Activated CD4-positive, alpha-beta memory T cell treated with anti-CD3 and anti-CD28 coated beads for 36 hours (primary cell): ENCODE measurements at regions not wholly inside any gene's neighbourhood (a gene's known extent, or its start where the extent isn't known, plus 50 kb on each side); places are given as distances from the start of the nearest gene placed in this dataset.
"Not testable (repeated sequence)": the region's sequence is repeated elsewhere in the genome, so short reads cannot be mapped to it uniquely, and the experiment has no call there.

Experiments
- CTCF ChIA-PET: fragments of 350-600 bp; sonication (Branson Sonifier 250); formaldehyde crosslinking; loops from one replicate; lab custom pipeline; 2021; ENCODE audit warnings: antibody characterized with exemption, inconsistent platforms; lab: Charles Lee
- POLR2A ChIA-PET: fragments of 350-600 bp; sonication (Branson Sonifier 250); formaldehyde crosslinking; loops from one replicate; lab custom pipeline; 2021; ENCODE audit warnings: antibody characterized with exemption; lab: Charles Lee
- DNase-seq: peaks from one replicate; pipeline ENCODE4 v3.0.0-alpha.2; 2020
- H3K27ac Mint-ChIP-seq: one replicate; pipeline ENCODE4 v1.8.0; 2021; ENCODE audit warnings: mixed read lengths
- H3K27me3 Mint-ChIP-seq: one replicate; pipeline ENCODE4 v1.8.0; 2021; ENCODE audit warnings: mixed read lengths
- H3K36me3 Mint-ChIP-seq: one replicate; pipeline ENCODE4 v1.8.0; 2021; ENCODE audit warnings: mixed read lengths
- H3K4me1 Mint-ChIP-seq: one replicate; pipeline ENCODE4 v1.8.0; 2021; ENCODE audit warnings: low read depth, mixed read lengths
- H3K4me3 Mint-ChIP-seq: one replicate; pipeline ENCODE4 v1.8.0; 2021; ENCODE audit warnings: mild to moderate bottlenecking, mixed read lengths
- H3K9me3 Mint-ChIP-seq: one replicate; pipeline ENCODE4 v1.8.0; 2021; ENCODE audit warnings: mixed read lengths
- intact Hi-C: fragments of 100-400 bp; cut with micrococcal nuclease; formaldehyde crosslinking; loops from one replicate; pipeline ENCODE4 v1.15.1; 2023

- H3K36me3 Mint-ChIP-seq, H3K27ac Mint-ChIP-seq, DNase-seq, intact Hi-C loops, H3K9me3 Mint-ChIP-seq, H3K4me1 Mint-ChIP-seq, H3K4me3 Mint-ChIP-seq, POLR2A ChIA-PET, CTCF ChIA-PET, H3K27me3 Mint-ChIP-seq: not testable (repeated sequence)
These were observed 590.8 kb upstream of the MDGA2 start for GRCh38 chr14:48266201-48266600.

- Mint-ChIP-seq H3K4me1 (no peaks in the 10 kb centered on the region), H3K36me3 (no peaks in the 10 kb centered on the region), H3K9me3 (peaks cover 9% of the 10 kb centered on the region), H3K27me3 (no peaks in the 10 kb centered on the region), H3K27ac (no peak overlapping the region), H3K4me3 (no peak overlapping the region)
- ChIA-PET CTCF (no interaction called here), POLR2A (no interaction called here)
- intact Hi-C loops = no loop called here
- no peak for DNase-seq
These were observed 586.0 kb upstream of the MDGA2 start for GRCh38 chr14:48261436-48261835.

GRCh38 chr14:48260394-48261295 is 585.2 kb upstream of the MDGA2 start:
- H3K27ac Mint-ChIP-seq, DNase-seq, POLR2A ChIA-PET, H3K36me3 Mint-ChIP-seq, H3K27me3 Mint-ChIP-seq, H3K4me1 Mint-ChIP-seq, intact Hi-C loops, H3K4me3 Mint-ChIP-seq, CTCF ChIA-PET, H3K9me3 Mint-ChIP-seq: not testable (repeated sequence)

GRCh38 chr14:48259876-48260275 is 584.5 kb upstream of the MDGA2 start:
- H3K4me1 Mint-ChIP-seq, H3K9me3 Mint-ChIP-seq, CTCF ChIA-PET, DNase-seq, H3K27ac Mint-ChIP-seq, POLR2A ChIA-PET, H3K4me3 Mint-ChIP-seq, intact Hi-C loops, H3K36me3 Mint-ChIP-seq, H3K27me3 Mint-ChIP-seq: not testable (repeated sequence)

GRCh38 chr14:48259232-48259631 is 583.8 kb upstream of the MDGA2 start:
- peaks cover 12% of the 10 kb centered on the region for H3K9me3 Mint-ChIP-seq
- CTCF ChIA-PET, H3K27ac Mint-ChIP-seq, H3K36me3 Mint-ChIP-seq, intact Hi-C loops, H3K27me3 Mint-ChIP-seq, DNase-seq, H3K4me3 Mint-ChIP-seq, H3K4me1 Mint-ChIP-seq, POLR2A ChIA-PET: not testable (repeated sequence)

- H3K36me3 Mint-ChIP-seq, CTCF ChIA-PET, H3K4me3 Mint-ChIP-seq, H3K27me3 Mint-ChIP-seq, intact Hi-C loops, POLR2A ChIA-PET, H3K27ac Mint-ChIP-seq, DNase-seq, H3K4me1 Mint-ChIP-seq: not testable (repeated sequence)
- peaks cover 12% of the 10 kb centered on the region for H3K9me3 Mint-ChIP-seq
These were observed 583.3 kb upstream of the MDGA2 start for GRCh38 chr14:48258703-48259102.

DNA sequence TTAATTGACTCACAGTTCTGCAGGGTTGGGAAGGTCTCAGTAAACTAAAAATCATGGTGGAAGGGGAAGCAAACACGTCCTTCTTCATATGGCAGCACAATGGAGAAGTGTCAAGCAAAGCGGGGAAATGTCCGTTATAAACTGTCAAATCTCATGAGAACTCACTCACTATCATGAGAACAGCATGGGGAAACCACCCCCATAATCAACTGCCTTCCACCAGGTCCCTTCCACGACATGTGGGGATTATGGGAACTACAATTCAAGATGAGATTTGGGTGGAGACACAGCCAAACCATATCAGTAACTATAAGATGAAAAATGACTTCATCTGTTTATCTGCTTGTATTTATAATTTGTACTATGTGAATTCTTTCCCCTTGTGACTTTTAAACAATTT is 577.6 kb upstream of the MDGA2 start:
- H3K27ac Mint-ChIP-seq = no peak overlapping the region

GRCh38 chr14:48251290-48251689 is 575.9 kb upstream of the MDGA2 start:
- ChIA-PET CTCF (no interaction called here), POLR2A (no interaction called here)
- Mint-ChIP-seq H3K36me3 (no peaks in the 10 kb centered on the region), H3K27ac (no peak overlapping the region), H3K27me3 (no peaks in the 10 kb centered on the region), H3K4me1 (no peaks in the 10 kb centered on the region), H3K9me3 (peaks cover 3% of the 10 kb centered on the region), H3K4me3 (no peak overlapping the region)
- intact Hi-C loops = no loop called here
- no peak for DNase-seq

More for the DNA sequence above, 577.6 kb upstream of the MDGA2 start:
- ChIA-PET POLR2A (no interaction called here), CTCF (no interaction called here)
- Mint-ChIP-seq H3K9me3 (peaks cover 3% of the 10 kb centered on the region), H3K4me1 (no peaks in the 10 kb centered on the region), H3K36me3 (no peaks in the 10 kb centered on the region), H3K27me3 (no peaks in the 10 kb centered on the region), H3K4me3 (no peak overlapping the region)
- DNase-seq = no peak
- intact Hi-C loops = no loop called here

DNA sequence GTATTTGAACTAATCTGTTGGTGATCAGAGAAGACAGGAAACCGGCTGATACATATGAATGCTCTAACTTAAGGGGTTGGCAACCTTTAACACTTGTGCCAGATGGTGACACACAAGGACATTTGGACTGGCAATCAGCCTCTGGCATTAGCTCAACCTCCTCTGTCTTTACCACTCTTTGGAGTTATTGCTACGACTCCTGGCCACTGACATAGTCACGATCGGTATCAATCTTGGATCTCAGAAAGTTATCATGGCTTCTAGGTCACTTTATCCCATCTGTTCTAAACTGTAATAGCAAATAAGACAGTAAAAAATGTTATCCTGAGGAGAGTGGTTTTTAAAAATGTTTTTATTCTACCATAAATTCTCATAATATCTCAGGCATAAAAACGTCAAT is 575.2 kb upstream of the MDGA2 start:
- Mint-ChIP-seq H3K4me1 (no peaks in the 10 kb centered on the region), H3K27me3 (no peaks in the 10 kb centered on the region), H3K9me3 (peaks cover 3% of the 10 kb centered on the region), H3K27ac (no peak overlapping the region), H3K36me3 (no peaks in the 10 kb centered on the region), H3K4me3 (no peak overlapping the region)
- CTCF ChIA-PET = no interaction called here
- DNase-seq = no peak
- intact Hi-C loops = no loop called here
- POLR2A ChIA-PET = no interaction called here

GRCh38 chr14:48247977-48248376 is 572.6 kb upstream of the MDGA2 start:
- no peaks in the 10 kb centered on the region for H3K27me3 Mint-ChIP-seq
- ChIA-PET POLR2A (no interaction called here), CTCF (no interaction called here)
- H3K9me3 Mint-ChIP-seq = peaks cover under 1% of the 10 kb centered on the region
- intact Hi-C loops = no loop called here
- H3K36me3 Mint-ChIP-seq = no peaks in the 10 kb centered on the region
- no peak overlapping the region for H3K4me3 Mint-ChIP-seq
- H3K4me1 Mint-ChIP-seq = no peaks in the 10 kb centered on the region
- H3K27ac Mint-ChIP-seq = no peak overlapping the region
- no peak for DNase-seq

- POLR2A ChIA-PET = no interaction called here
- H3K4me3 Mint-ChIP-seq = no peak overlapping the region
- intact Hi-C loops = no loop called here
- no peak overlapping the region for H3K27ac Mint-ChIP-seq
- H3K36me3 Mint-ChIP-seq = no peaks in the 10 kb centered on the region
- no peaks in the 10 kb centered on the region for H3K4me1 Mint-ChIP-seq
- H3K9me3 Mint-ChIP-seq = peaks cover 5% of the 10 kb centered on the region
- DNase-seq = no peak
- H3K27me3 Mint-ChIP-seq = no peaks in the 10 kb centered on the region
- CTCF ChIA-PET = no interaction called here
These were observed 568.5 kb upstream of the MDGA2 start for GRCh38 chr14:48243900-48244299.

DNA sequence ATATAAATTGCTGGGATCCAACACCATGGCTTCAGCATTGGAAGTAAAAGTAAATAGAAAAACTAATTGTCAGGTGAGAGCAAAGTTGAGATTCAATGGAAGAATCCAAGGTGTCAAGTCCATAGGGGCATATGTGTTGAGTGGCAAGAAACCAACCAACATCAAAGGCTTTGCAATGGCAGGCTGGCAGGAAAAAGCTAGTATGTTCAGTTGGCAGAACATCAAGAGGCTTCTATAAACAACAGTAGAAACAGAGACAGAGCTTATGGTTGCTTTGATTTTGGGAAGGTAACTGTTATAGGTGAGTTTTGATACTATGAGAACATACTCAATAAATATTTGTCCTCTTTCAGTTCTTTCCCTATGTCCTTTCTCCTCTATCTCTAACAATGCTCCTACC is 553.7 kb upstream of the MDGA2 start:
- POLR2A ChIA-PET = no interaction called here
- H3K36me3 Mint-ChIP-seq = no peaks in the 10 kb centered on the region
- H3K9me3 Mint-ChIP-seq = peaks cover 2% of the 10 kb centered on the region
- H3K4me3 Mint-ChIP-seq = no peak overlapping the region
- H3K27me3 Mint-ChIP-seq = no peaks in the 10 kb centered on the region
- H3K27ac Mint-ChIP-seq = no peak overlapping the region
- no peaks in the 10 kb centered on the region for H3K4me1 Mint-ChIP-seq
- CTCF ChIA-PET = no interaction called here
- intact Hi-C loops = no loop called here
- DNase-seq = no peak

- intact Hi-C loops = no loop called here
- Mint-ChIP-seq H3K36me3 (no peaks in the 10 kb centered on the region), H3K4me1 (no peaks in the 10 kb centered on the region), H3K4me3 (no peak overlapping the region), H3K27ac (no peak overlapping the region), H3K27me3 (no peaks in the 10 kb centered on the region), H3K9me3 (peaks cover 2% of the 10 kb centered on the region)
- POLR2A ChIA-PET = no interaction called here
- CTCF ChIA-PET = no interaction called here
- DNase-seq = no peak
These were observed 518.5 kb upstream of the MDGA2 start for GRCh38 chr14:48193893-48194292.
